GM12873 (cell line): ENCODE measurements at regions not wholly inside any gene's neighbourhood (a gene's known extent, or its start where the extent isn't known, plus 50 kb on each side); places are given as distances from the start of the nearest gene placed in this dataset.

Source experiments
- TF ChIP-seq, protein P1 (sequence below): IDR thresholded peaks from 2 replicates; pipeline ENCODE4 v1.5.1; 2012; ENCODE audit warnings: low read depth, mild to moderate bottlenecking, moderate library complexity, low read length, control low read depth; ENCODE audit not compliant: insufficient read depth; ENCODE audit errors: missing control alignments

DNA sequence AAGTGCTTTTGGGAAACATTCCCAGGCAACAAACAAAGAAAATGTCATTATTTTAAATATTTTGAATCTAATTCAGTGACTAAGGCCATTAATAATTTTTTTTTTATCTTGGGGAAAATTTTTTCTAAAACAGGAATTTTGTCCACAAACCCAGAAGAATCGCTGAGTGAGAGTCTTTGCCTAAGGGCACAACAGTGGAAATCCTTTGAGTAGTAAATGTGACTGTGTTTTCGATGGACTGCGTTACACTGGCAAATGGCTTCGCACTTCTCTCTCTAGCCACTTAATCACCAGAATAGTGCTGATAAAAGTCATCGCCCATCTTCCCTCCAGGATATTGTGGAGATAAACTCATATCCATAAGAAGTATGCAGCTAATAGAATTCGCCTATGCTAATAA, 430.3 kb upstream of the AKR1E2 start:
- TF ChIP-seq, protein P1, sequence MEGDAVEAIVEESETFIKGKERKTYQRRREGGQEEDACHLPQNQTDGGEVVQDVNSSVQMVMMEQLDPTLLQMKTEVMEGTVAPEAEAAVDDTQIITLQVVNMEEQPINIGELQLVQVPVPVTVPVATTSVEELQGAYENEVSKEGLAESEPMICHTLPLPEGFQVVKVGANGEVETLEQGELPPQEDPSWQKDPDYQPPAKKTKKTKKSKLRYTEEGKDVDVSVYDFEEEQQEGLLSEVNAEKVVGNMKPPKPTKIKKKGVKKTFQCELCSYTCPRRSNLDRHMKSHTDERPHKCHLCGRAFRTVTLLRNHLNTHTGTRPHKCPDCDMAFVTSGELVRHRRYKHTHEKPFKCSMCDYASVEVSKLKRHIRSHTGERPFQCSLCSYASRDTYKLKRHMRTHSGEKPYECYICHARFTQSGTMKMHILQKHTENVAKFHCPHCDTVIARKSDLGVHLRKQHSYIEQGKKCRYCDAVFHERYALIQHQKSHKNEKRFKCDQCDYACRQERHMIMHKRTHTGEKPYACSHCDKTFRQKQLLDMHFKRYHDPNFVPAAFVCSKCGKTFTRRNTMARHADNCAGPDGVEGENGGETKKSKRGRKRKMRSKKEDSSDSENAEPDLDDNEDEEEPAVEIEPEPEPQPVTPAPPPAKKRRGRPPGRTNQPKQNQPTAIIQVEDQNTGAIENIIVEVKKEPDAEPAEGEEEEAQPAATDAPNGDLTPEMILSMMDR = no peak

DNA sequence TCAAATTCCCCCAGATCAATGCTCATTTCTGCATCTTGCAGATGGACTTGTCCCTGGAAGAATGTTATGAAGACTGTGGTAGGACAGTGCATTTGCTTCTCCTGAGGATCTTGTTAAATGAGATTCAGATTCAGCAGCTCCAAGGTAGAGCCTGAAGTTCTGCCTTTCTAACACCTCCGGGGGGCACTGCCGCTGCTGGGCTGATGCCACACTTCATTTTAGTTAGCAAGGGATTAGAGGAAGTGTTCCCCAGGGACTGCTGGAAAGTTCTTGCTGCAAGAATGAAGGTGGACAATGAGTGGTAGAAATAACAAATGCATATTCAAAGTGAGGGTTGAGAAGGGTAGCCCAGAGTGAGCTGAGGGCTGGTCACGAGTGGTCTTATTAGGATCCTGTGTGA, 434.3 kb upstream of the AKR1E2 start:
- TF ChIP-seq, protein P1 = no peak

DNA sequence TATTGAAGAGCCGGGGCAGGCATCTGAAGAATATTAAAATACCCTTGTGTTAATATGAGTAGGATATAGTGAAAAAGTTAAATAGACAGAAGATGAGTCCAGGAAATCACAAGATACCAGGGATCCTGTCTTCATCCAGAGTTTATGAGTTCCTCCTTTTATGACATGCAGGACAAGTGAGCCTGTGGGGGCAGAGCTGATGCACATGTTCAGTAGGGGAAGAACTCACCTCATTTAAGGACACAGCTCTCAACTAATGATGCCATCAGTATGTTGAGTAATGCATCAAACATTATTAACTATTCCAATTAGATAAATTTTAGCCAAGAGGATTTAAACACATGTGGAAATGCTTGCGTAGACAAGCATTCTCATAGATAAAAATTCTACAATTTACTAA, 435.8 kb upstream of the AKR1E2 start:
- TF ChIP-seq, protein P1 = no peak

DNA sequence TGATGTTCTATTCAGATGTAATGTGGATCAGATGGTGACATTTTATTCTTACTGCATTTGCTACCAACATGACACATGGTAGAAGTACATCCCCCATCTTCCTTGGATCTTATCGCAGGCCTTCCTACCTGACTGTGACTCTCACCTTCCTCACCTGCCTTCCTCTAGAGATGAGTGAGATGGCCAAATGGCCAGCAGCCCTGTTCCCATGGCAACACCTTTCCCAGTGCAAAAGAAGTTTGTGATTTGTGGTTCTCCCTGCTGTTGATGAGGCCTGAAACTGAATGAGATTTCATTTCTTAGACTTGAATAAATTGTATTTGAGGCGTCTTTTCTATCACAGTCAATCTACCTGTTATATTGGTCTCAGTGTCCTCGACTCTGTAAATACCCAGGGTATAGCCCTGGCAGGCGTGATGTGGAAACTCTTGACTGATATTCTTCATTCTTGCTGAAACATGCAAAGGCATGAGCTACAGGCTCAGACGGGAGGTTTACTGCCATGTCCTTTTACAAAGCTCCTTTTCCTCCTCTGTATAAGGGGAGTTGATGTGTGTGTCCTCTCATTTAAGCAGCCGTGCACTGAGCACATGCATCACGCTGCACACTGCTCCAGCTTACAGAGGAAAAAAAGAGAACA, 440.7 kb upstream of the AKR1E2 start:
- TF ChIP-seq, protein P1 = no peak

DNA sequence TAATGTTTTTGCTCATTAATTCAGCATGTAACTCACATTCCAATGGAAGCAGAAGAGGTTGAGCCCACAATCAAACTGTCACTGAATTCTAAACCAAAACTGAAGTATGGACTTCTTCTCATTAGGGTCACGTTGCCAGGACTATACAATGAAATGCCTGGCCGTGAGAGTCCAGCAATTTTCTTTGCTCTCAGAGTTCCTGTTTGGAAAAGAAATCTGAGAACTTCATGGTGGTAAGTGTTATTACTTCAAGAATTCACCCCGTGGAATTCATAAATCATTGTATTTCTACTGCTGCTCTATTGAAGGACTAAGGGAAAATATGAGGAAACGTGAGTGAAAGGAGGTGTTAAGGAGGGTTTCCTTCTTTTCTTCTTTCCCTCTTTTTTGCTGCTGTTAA, 441.8 kb upstream of the AKR1E2 start:
- TF ChIP-seq, protein P1 = no peak

DNA sequence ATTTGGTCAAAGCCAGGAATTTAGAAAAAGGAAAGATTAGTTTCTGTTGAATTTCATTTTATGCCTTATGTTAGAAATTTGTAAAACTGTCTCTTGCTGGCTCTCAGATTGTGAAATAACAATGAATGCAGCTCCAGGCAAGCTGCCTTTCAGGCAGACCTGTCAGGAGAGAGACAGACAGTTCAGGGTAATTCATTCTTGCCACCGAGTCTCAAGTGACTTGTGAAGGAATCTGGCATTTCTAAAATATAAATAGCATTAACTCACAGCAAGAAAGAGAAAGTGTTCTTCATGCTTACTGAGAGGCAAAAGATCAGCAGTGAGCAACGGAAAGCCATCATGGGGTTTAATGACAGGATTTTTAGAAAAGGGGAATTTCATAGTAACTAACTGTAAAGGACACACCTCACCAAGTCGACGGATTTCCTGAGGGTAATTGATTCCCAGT, 442.3 kb upstream of the AKR1E2 start:
- TF ChIP-seq, protein P1 = no peak

DNA sequence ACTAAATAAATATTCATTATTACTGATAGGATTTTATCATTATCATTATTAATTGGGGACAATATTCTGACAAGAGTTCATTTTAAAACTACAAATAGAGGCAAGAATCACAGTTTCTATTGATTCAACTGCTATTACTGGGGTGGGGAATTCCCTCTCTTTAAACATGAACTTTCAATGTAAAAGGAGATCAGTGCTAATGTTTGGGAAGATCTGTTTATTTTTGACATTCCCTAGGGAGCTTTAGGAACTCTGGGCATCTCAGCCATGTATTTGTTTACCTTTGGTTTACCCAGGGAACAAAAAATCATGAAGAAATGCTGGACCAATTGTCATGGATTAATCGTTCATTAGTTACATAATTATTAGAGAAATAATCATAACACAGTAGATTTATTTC, 443.2 kb upstream of the AKR1E2 start:
- TF ChIP-seq, protein P1 = no peak
